SJCRH30 (cell line): ENCODE measurements at regions not wholly inside any gene's neighbourhood (a gene's known extent, or its start where the extent isn't known, plus 50 kb on each side); places are given as distances from the start of the nearest gene placed in this dataset.
"Not testable (repeated sequence)": the region's sequence is repeated elsewhere in the genome, so short reads cannot be mapped to it uniquely, and the experiment has no call there.

Source experiments
- DNase-seq, 2 experiments: peaks; one replicate each; pipeline ENCODE4 v3.0.0-alpha.2; 2015 to 2020
- H3K27ac ChIP-seq: fragments of 250-450 bp; sonication (Bioruptor Pico); 2 replicates; pipeline ENCODE4 v1.5.1; 2020; ENCODE audit warnings: mild to moderate bottlenecking, moderate library complexity
- H3K27me3 ChIP-seq: fragments of 250-450 bp; sonication (Bioruptor Pico); 2 replicates; pipeline ENCODE4 v1.5.1; 2020; ENCODE audit warnings: mild to moderate bottlenecking, moderate library complexity
- H3K36me3 ChIP-seq: fragments of 250-450 bp; sonication (Bioruptor Pico); 2 replicates; pipeline ENCODE4 v1.5.1; 2020; ENCODE audit warnings: mild to moderate bottlenecking, moderate library complexity
- H3K4me1 ChIP-seq: fragments of 250-450 bp; sonication (Bioruptor Pico); 2 replicates; pipeline ENCODE4 v1.5.1; 2020; ENCODE audit warnings: mild to moderate bottlenecking, moderate library complexity
- H3K4me3 ChIP-seq: fragments of 250-450 bp; sonication (Bioruptor Pico); 2 replicates; pipeline ENCODE4 v1.5.1; 2020; ENCODE audit warnings: mild to moderate bottlenecking, moderate library complexity
- H3K9me3 ChIP-seq: fragments of 250-450 bp; sonication (Bioruptor Pico); replicated peaks from 2 replicates; pipeline ENCODE4 v1.5.1; 2020; ENCODE audit warnings: mild to moderate bottlenecking, moderate library complexity

DNA sequence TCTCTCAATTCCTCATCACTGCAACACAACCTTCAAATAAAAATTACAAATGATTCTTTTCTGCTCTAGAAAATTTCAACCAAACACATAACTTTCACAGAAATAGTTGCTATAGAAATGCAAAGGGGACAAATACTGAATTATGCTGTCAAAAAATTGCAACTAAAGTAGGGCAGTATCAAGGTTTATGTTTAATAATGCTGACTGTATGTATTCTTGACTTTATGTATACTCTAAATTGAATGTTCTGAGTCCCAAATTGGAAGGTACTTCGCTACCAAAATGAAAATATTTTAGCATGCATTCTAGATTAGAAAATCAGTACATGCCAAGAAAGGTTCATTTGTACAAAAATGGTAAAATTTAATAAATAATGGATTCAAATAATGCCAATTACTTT lies 237.3 kb upstream of the TET2 start:
- no peak for DNase-seq
- H3K27ac ChIP-seq = no peak overlapping the region

DNA sequence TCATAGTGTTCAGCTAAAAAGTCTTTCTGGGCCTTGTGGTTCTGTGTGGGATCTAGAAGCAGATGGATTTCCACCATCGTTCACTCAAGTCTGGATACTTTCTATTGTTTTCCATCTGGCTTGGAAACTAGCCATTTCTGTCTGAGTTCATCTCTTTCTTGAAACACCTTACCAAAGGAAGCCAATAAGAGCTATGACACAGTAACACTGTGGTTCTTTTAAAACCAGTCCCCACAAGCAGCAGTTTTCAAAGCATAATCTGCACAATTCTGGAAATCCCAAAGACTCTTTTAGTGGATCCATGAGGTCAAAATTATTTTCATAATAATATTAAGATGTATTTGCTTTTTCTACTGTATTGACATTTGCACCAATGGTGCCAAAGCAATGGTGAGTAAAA lies 234.2 kb upstream of the TET2 start:
- no peak overlapping the region for H3K4me3 ChIP-seq
- H3K36me3 ChIP-seq = no peaks in the 10 kb centered on the region
- H3K9me3 ChIP-seq = no peaks in the 10 kb centered on the region
- H3K27me3 ChIP-seq = no peaks in the 10 kb centered on the region
- H3K4me1 ChIP-seq = no peaks in the 10 kb centered on the region
- H3K27ac ChIP-seq = no peak overlapping the region
- DNase-seq = no peak

More for the DNA sequence above, 237.3 kb upstream of the TET2 start:
- Histone ChIP-seq H3K36me3 (no peaks in the 10 kb centered on the region), H3K9me3 (no peaks in the 10 kb centered on the region), H3K4me3 (no peak overlapping the region), H3K27me3 (no peaks in the 10 kb centered on the region), H3K4me1 (peaks cover 17% of the 10 kb centered on the region)

GRCh38 chr4:104915373-104915772 lies 231.3 kb upstream of the TET2 start:
- Histone ChIP-seq H3K9me3 (no peaks in the 10 kb centered on the region), H3K36me3 (no peaks in the 10 kb centered on the region), H3K27ac (no peak overlapping the region), H3K4me3 (no peak overlapping the region), H3K27me3 (no peaks in the 10 kb centered on the region), H3K4me1 (no peaks in the 10 kb centered on the region)
- no peak for DNase-seq

GRCh38 chr4:104915864-104916263 lies 230.8 kb upstream of the TET2 start:
- Histone ChIP-seq H3K4me3 (no peak overlapping the region), H3K4me1 (no peaks in the 10 kb centered on the region)
- DNase-seq = no peak

GRCh38 chr4:104919406-104919805 lies 227.3 kb upstream of the TET2 start:
- Histone ChIP-seq H3K36me3 (no peaks in the 10 kb centered on the region), H3K4me3 (no peak overlapping the region), H3K27me3 (no peaks in the 10 kb centered on the region), H3K9me3 (0 out of 2 replicates have a peak, but pooled peaks cover 3% of the 10 kb centered on the region), H3K4me1 (no peaks in the 10 kb centered on the region), H3K27ac (no peak overlapping the region)
- DNase-seq = no peak

More at GRCh38 chr4:104915864-104916263, 230.8 kb upstream of the TET2 start:
- H3K36me3 ChIP-seq = no peaks in the 10 kb centered on the region
- no peaks in the 10 kb centered on the region for H3K27me3 ChIP-seq
- H3K27ac ChIP-seq = no peak overlapping the region
- H3K9me3 ChIP-seq = no peaks in the 10 kb centered on the region

DNA sequence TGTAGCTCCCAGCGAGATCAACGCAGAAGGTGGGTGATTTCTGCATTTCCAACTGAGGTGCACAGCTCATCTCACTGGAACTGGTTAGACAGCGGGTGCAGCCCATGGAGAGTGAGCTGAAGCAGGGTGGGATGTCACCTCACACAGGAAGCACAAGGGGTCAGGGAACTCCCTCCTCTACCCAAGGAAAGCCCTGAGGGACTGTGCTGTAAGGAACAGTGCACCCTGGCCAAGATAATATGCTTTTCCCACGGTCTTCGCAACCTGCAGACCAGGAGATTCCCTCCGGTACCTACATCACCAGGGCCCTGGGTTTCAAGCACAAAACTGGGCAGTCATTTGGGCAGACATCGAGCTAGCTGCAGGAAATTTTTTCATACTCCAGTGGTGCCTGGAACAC lies 216.4 kb upstream of the TET2 start:
- Histone ChIP-seq H3K27ac (no peak overlapping the region), H3K4me1 (no peaks in the 10 kb centered on the region; the same call in 1 of the 2 replicates), H3K36me3 (no peaks in the 10 kb centered on the region), H3K27me3 (no peaks in the 10 kb centered on the region), H3K4me3 (no peak overlapping the region), H3K9me3 (no peaks in the 10 kb centered on the region)
- DNase-seq = no peak

- H3K4me1 ChIP-seq, H3K27ac ChIP-seq, H3K27me3 ChIP-seq, H3K4me3 ChIP-seq, H3K36me3 ChIP-seq, H3K9me3 ChIP-seq: not testable (repeated sequence)
- peak; percentile 60 to 68 for DNase-seq
Observed at GRCh38 chr4:104930745-104931736, 215.6 kb upstream of the TET2 start.

DNA sequence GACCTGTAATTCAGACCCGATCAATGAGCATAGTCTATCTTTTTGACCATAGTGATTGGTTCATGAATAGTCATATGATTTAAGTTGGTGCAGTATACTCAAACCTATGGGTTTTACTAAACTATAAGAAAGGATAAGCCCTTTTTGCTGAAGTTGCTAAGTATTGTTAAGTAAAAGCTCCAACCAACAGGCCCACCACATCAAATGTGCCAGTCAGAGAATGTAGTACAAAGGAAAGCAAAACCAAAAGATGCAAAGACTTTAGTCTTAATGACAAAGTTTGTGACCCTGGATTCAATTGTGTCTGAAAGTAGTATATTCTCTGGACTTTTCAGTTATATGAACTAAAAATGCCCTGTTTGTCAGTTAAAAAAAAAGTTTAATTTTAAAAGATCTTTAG lies 208.1 kb upstream of the TET2 start:
- Histone ChIP-seq H3K9me3 (no peaks in the 10 kb centered on the region), H3K36me3 (no peaks in the 10 kb centered on the region), H3K4me1 (no peaks in the 10 kb centered on the region), H3K27ac (no peak overlapping the region), H3K27me3 (no peaks in the 10 kb centered on the region), H3K4me3 (no peak overlapping the region)
- no peak for DNase-seq

GRCh38 chr4:104940927-104941326 lies 205.7 kb upstream of the TET2 start:
- Histone ChIP-seq H3K27ac (no peak overlapping the region), H3K4me3 (no peak overlapping the region), H3K9me3 (no peaks in the 10 kb centered on the region), H3K4me1 (no peaks in the 10 kb centered on the region), H3K36me3 (no peaks in the 10 kb centered on the region), H3K27me3 (no peaks in the 10 kb centered on the region)
- DNase-seq = no peak

- no peak overlapping the region for H3K4me3 ChIP-seq
- no peaks in the 10 kb centered on the region for H3K9me3 ChIP-seq
- no peak overlapping the region for H3K27ac ChIP-seq
- no peak for DNase-seq
- H3K27me3 ChIP-seq = no peaks in the 10 kb centered on the region
- no peaks in the 10 kb centered on the region for H3K4me1 ChIP-seq
- H3K36me3 ChIP-seq = no peaks in the 10 kb centered on the region
Observed at GRCh38 chr4:104941661-104942062, 205.0 kb upstream of the TET2 start.

- no peaks in the 10 kb centered on the region for H3K27me3 ChIP-seq
- H3K27ac ChIP-seq = no peak overlapping the region
- H3K9me3 ChIP-seq = no peaks in the 10 kb centered on the region
- no peaks in the 10 kb centered on the region for H3K36me3 ChIP-seq
- no peaks in the 10 kb centered on the region for H3K4me1 ChIP-seq
- no peak for DNase-seq
- no peak overlapping the region for H3K4me3 ChIP-seq
Observed at GRCh38 chr4:104942990-104943743, 203.5 kb upstream of the TET2 start.

- no peak overlapping the region for H3K27ac ChIP-seq
- H3K27me3 ChIP-seq = no peaks in the 10 kb centered on the region
- H3K4me1 ChIP-seq = no peaks in the 10 kb centered on the region
- H3K36me3 ChIP-seq = no peaks in the 10 kb centered on the region
- no peak for DNase-seq
- H3K4me3 ChIP-seq = no peak overlapping the region
- no peaks in the 10 kb centered on the region for H3K9me3 ChIP-seq
Observed at GRCh38 chr4:104944596-104944995, 202.1 kb upstream of the TET2 start.

DNA sequence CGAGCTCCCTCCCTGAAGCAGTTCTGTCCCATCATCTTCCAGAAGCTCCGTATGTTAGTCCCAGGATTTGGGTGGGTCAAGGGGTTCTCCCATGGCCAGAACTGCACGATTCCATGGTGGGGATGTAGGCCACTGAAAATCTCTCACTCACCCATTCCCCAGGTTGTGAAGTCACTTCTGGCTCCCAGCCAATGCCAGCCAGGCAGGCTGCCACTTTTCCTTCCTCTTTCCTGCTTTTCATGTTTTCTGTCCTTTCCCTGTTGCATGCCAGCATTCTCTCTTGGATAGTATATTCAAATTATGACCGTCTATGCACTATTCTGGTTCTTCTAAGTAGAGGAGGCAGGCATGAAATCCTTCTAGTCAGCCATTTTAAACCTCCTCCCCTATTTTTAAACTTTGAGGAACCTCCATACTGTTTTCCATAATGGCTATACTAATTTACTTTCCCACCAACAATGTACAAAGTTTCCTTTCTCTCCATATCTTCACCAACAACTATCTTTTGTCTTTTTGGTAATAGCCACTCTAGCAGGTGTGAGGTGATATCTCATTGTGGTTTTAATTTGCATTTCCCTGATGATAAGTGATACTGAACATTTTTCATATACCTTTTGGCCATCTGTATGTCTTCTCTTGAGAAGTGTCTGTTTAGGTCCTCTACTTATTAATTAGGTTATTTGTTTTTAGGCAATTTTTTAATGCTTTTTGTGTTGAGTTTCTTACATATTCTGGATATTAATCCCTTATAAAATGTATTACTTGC lies 182.1 kb upstream of the TET2 start:
- no peak overlapping the region for H3K27ac ChIP-seq
- H3K9me3 ChIP-seq = no peaks in the 10 kb centered on the region
- H3K4me3 ChIP-seq = no peak overlapping the region
- no peaks in the 10 kb centered on the region for H3K36me3 ChIP-seq
- no peaks in the 10 kb centered on the region for H3K4me1 ChIP-seq
- DNase-seq = no peak
- H3K27me3 ChIP-seq = no peaks in the 10 kb centered on the region

DNA sequence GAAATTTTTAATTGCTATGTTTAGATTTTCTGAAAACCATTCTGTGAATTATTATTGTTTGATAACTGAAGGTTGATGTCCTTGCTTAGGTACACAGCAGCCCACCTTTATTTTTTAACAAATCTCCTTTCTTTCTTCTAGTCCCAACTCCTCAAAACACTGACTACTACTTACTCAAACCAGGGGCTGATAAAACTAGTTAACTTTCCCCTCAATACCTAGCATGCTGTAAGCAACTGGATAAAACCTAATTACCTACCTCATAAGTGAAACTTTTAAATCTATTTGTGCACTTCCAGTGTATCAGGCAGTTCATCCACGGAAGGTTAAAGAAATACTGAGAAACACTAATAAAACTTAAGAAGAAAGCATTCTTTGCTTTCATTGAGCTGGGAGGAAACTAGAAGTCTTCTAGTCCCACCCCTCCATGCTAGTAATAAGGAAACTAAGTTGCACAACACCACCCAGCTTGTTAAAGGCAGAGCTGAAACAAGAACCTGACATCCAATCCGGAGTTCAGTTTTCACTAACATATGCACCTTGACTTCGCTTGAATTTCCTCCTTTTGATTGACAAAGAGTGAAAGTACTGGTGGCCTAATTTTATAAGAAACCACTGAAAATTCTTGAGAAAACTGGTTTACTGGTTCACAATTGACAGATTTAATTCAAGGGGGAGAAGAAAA lies 180.2 kb upstream of the TET2 start:
- Histone ChIP-seq H3K4me3 (no peak overlapping the region), H3K27me3 (no peaks in the 10 kb centered on the region), H3K36me3 (no peaks in the 10 kb centered on the region), H3K27ac (no peak overlapping the region), H3K9me3 (no peaks in the 10 kb centered on the region), H3K4me1 (no peaks in the 10 kb centered on the region)
- no peak for DNase-seq
